Hepatocyte (in vitro differentiated cells): ENCODE measurements at regions not wholly inside any gene's neighbourhood (a gene's known extent, or its start where the extent isn't known, plus 50 kb on each side); places are given as distances from the start of the nearest gene placed in this dataset.

Experiments used
- EZH2 ChIP-seq: fragments of 200-600 bp; sonication (generic); IDR thresholded peaks from 2 replicates; pipeline ENCODE4 v1.6.1; 2016; ENCODE audit warnings: antibody characterized with exemption, mild to moderate bottlenecking, borderline replicate concordance
- EZH2phosphoT487 ChIP-seq: fragments of 200-600 bp; sonication (generic); IDR thresholded peaks from one replicate; pipeline ENCODE4 v1.6.1; 2018; ENCODE audit warnings: antibody characterized with exemption, mild to moderate bottlenecking, low read depth, moderate library complexity; ENCODE audit not compliant: unreplicated experiment, severe bottlenecking
- TF ChIP-seq, protein P1 (sequence below): fragments of 200-600 bp; sonication (generic); IDR thresholded peaks from 2 replicates; pipeline ENCODE4 v1.5.1; 2016; ENCODE audit warnings: antibody characterized with exemption, mild to moderate bottlenecking; ENCODE audit not compliant: poor library complexity

DNA sequence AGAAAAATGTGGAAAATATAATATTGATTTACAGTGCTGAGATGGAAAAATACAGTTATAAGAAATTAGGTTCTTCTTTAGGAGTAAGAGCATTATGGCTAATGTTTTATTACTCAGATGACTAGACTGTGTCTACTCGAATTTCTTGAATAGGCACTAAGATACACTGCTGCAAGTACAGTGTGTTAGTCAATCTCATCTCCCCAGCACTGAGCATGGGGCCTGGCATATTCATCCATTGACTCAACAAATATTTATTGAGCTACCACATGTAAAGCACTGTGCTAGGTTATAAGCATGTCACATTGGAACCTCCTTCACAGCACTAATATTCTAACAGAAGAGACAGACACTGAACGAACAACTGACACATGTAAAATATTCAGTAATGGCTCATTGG, 242.5 kb upstream of the GPC6 start:
- TF ChIP-seq, protein P1, sequence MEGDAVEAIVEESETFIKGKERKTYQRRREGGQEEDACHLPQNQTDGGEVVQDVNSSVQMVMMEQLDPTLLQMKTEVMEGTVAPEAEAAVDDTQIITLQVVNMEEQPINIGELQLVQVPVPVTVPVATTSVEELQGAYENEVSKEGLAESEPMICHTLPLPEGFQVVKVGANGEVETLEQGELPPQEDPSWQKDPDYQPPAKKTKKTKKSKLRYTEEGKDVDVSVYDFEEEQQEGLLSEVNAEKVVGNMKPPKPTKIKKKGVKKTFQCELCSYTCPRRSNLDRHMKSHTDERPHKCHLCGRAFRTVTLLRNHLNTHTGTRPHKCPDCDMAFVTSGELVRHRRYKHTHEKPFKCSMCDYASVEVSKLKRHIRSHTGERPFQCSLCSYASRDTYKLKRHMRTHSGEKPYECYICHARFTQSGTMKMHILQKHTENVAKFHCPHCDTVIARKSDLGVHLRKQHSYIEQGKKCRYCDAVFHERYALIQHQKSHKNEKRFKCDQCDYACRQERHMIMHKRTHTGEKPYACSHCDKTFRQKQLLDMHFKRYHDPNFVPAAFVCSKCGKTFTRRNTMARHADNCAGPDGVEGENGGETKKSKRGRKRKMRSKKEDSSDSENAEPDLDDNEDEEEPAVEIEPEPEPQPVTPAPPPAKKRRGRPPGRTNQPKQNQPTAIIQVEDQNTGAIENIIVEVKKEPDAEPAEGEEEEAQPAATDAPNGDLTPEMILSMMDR: no peak
- TF ChIP-seq EZH2: no peak
- no peak for TF ChIP-seq EZH2phosphoT487
